ENCODE measurements at regions not wholly inside any gene's neighbourhood (a gene's known extent, or its start where the extent isn't known, plus 50 kb on each side); places are given as distances from the start of the nearest gene placed in this dataset.

GRCh38 chr11:121890946-121891515 lies 225.0 kb downstream of the BLID start:
- TF ChIP-seq CTCF (IDR thresholded peaks at IDR 0.05): no peak
- TF ChIP-seq POLR2A (IDR thresholded peaks at IDR 0.05): no peak

Data from thyroid gland (tissue), 4 donors.